Glutamatergic neuron (in vitro differentiated cells): ENCODE measurements at regions not wholly inside any gene's neighbourhood (a gene's known extent, or its start where the extent isn't known, plus 50 kb on each side); places are given as distances from the start of the nearest gene placed in this dataset.

Experiments used
- DNase-seq: peaks from one replicate; pipeline ENCODE4 v3.0.0; 2022
- H3K27ac Mint-ChIP-seq: one replicate; pipeline ENCODE4 v1.8.0; 2020; ENCODE audit warnings: mild to moderate bottlenecking, mixed read lengths, inconsistent platforms; ENCODE audit not compliant: unreplicated experiment
- H3K27me3 Mint-ChIP-seq: one replicate; pipeline ENCODE4 v1.8.0; 2020; ENCODE audit warnings: mild to moderate bottlenecking, moderate library complexity, mixed read lengths, inconsistent platforms; ENCODE audit not compliant: unreplicated experiment
- H3K36me3 Mint-ChIP-seq: one replicate; pipeline ENCODE4 v1.8.0; 2020; ENCODE audit warnings: mild to moderate bottlenecking, mixed read lengths, inconsistent platforms; ENCODE audit not compliant: unreplicated experiment
- H3K4me1 Mint-ChIP-seq: one replicate; pipeline ENCODE4 v1.8.0; 2020; ENCODE audit warnings: mild to moderate bottlenecking, low read depth, mixed read lengths, inconsistent platforms; ENCODE audit not compliant: unreplicated experiment
- H3K4me3 Mint-ChIP-seq: one replicate; pipeline ENCODE4 v1.8.0; 2020; ENCODE audit warnings: mild to moderate bottlenecking, mixed read lengths, inconsistent platforms; ENCODE audit not compliant: unreplicated experiment
- H3K9me3 Mint-ChIP-seq: one replicate; pipeline ENCODE4 v1.8.0; 2020; ENCODE audit warnings: mild to moderate bottlenecking, moderate library complexity, mixed read lengths, inconsistent platforms; ENCODE audit not compliant: unreplicated experiment
- CTCF ChIP-seq: fragments of 200-600 bp; sonication (generic); IDR thresholded peaks from one replicate; pipeline ENCODE4 v1.5.0; 2021; ENCODE audit not compliant: partially characterized antibody, unreplicated experiment

- H3K27me3 Mint-ChIP-seq = peaks cover under 1% of the 10 kb centered on the region
- H3K4me3 Mint-ChIP-seq = no peak overlapping the region
- no peak for DNase-seq
- peaks cover 4% of the 10 kb centered on the region for H3K9me3 Mint-ChIP-seq
- TF ChIP-seq CTCF = no peak
- H3K36me3 Mint-ChIP-seq = no peaks in the 10 kb centered on the region
- H3K27ac Mint-ChIP-seq = no peak overlapping the region
- H3K4me1 Mint-ChIP-seq = no peaks in the 10 kb centered on the region
Observed at GRCh38 chr16:26724189-26724588, 342.5 kb upstream of the C16orf82 start.

GRCh38 chr16:26727848-26728247 lies 338.9 kb upstream of the C16orf82 start:
- TF ChIP-seq CTCF = no peak
- no peak for DNase-seq
- H3K4me1 Mint-ChIP-seq = no peaks in the 10 kb centered on the region
- no peaks in the 10 kb centered on the region for H3K36me3 Mint-ChIP-seq
- peaks cover 4% of the 10 kb centered on the region for H3K27me3 Mint-ChIP-seq
- no peak overlapping the region for H3K4me3 Mint-ChIP-seq
- H3K9me3 Mint-ChIP-seq = peaks cover 4% of the 10 kb centered on the region
- H3K27ac Mint-ChIP-seq = no peak overlapping the region

DNA sequence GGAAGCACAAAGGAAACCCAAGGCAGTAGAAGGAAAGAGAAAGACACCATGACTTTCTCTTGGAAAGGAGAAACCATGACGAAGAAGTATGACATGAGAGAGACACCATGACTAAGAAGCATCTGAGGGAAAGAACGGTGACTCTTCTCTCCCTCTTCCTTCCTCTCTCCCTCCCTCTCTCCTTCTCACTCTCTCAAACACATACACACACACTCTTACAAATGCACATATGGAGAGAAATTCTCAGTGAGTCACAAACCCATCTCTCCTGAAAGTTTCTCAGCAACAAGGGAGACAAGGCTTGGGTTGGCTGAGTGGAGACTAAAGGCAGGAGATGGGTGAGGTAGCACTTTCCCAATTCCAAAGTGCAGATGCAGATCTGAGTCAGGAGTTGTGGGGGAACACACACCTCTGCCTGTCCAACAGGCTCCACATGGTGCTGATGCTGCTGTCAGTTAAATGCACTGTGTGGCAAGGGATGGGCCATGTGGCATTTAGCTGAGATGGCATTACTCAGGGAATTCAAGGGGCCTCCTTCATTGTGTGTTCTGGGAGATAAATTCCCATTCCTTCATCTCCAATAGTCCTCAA lies 336.7 kb upstream of the C16orf82 start:
- Mint-ChIP-seq H3K27me3 (peaks cover 4% of the 10 kb centered on the region), H3K4me1 (no peaks in the 10 kb centered on the region), H3K27ac (no peak overlapping the region), H3K36me3 (no peaks in the 10 kb centered on the region), H3K9me3 (peaks cover 2% of the 10 kb centered on the region), H3K4me3 (no peak overlapping the region)
- no peak for DNase-seq
- TF ChIP-seq CTCF = no peak

DNA sequence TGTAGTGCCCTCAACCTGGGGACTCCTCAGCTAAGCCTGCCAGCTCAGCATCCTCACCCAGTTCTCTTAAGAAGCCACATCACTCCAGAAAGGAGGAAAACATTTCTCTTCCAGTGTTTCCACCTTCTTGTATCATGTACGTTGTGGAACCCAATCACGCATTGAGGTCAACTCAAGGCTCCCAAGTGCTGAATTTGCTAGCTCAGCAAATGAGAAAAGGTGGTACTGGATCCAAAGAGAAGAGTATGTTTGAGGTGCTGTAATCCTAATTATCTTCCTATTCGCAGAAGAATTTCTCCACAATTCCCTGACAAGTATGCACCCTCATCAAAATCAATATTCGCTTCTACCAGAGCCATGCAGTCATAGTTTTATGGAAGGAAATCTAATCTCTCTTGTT lies 335.0 kb upstream of the C16orf82 start:
- Mint-ChIP-seq H3K4me1 (no peaks in the 10 kb centered on the region), H3K27ac (no peak overlapping the region), H3K4me3 (no peak overlapping the region), H3K9me3 (peaks cover 2% of the 10 kb centered on the region), H3K27me3 (peaks cover 4% of the 10 kb centered on the region), H3K36me3 (no peaks in the 10 kb centered on the region)
- DNase-seq = no peak
- TF ChIP-seq CTCF = no peak

GRCh38 chr16:26733710-26734109 lies 333.0 kb upstream of the C16orf82 start:
- Mint-ChIP-seq H3K36me3 (no peaks in the 10 kb centered on the region), H3K27me3 (peaks cover 7% of the 10 kb centered on the region), H3K27ac (no peak overlapping the region), H3K4me3 (no peak overlapping the region), H3K9me3 (no peaks in the 10 kb centered on the region), H3K4me1 (no peaks in the 10 kb centered on the region)
- TF ChIP-seq CTCF = no peak
- DNase-seq = no peak
